ENCODE measurements at regions not wholly inside any gene's neighbourhood (a gene's known extent, or its start where the extent isn't known, plus 50 kb on each side); places are given as distances from the start of the nearest gene placed in this dataset.

GRCh38 chr7:106485919-106486318 lies 175.0 kb downstream of the CCDC71L start:
- Histone ChIP-seq H3K9ac (ENCODE audit: control insufficient read depth, extremely low read depth, insufficient read depth, low read length) (peak overlapping the region; percentile 31), H3K27me3 (ENCODE audit: control insufficient read depth, extremely low read depth, insufficient read depth, low read length) (no peaks in the 10 kb centered on the region), H3K4me3 (ENCODE audit: control insufficient read depth in 2 of 3, extremely low read depth in 1 of 3, insufficient read depth in 2 of 3, low read depth in 1 of 3, low read length in 3 of 3) (peak overlapping the region in 1 of 3 experiments; percentile 47), H3K4me2 (ENCODE audit: control insufficient read depth, extremely low read depth, insufficient read depth, low read depth, low read length) (peak overlapping the region; percentile 68), H3K9me1 (ENCODE audit: control insufficient read depth, extremely low read depth, insufficient read depth, low read length) (no peaks in the 10 kb centered on the region), H3K27ac (ENCODE audit: control insufficient read depth, insufficient read depth, low read length) (peak overlapping the region; percentile 57), H2AFZ (ENCODE audit: control insufficient read depth, low read length) (peak overlapping the region; percentile 33), H3K79me2 (ENCODE audit: control insufficient read depth, insufficient read depth, low read length) (no peaks in the 10 kb centered on the region), H3K4me1 (ENCODE audit: control insufficient read depth, extremely low read depth, insufficient read depth, low read length) (peaks cover 32% of the 10 kb centered on the region), H4K20me1 (ENCODE audit: control insufficient read depth, extremely low read depth, insufficient read depth, low read length) (no peaks in the 10 kb centered on the region), H3K9me3 (ENCODE audit: control insufficient read depth, low read depth, low read length) (no peaks in the 10 kb centered on the region), H3K36me3 (ENCODE audit: control insufficient read depth in 2 of 2, extremely low read depth in 1 of 2, insufficient read depth in 2 of 2, low read length in 2 of 2) (no peaks in the 10 kb centered on the region)
- dilution Hi-C loops (cut with MboI; ENCODE audit: extremely low pct_ligation_motif_present, low sequenced_read_pairs) = no loop called here
- DNase-seq (ENCODE audit: low read depth, low spot score) (no peak), FAIRE-seq (no peak)
- no peak for TF ChIP-seq EZH2 (IDR thresholded peaks at IDR 0.05; ENCODE audit: low read length)
- no peak for TF ChIP-seq CTCF (optimal IDR thresholded peaks at IDR 0.05 in 1 of 3, IDR thresholded peaks at IDR 0.05 in 1 of 3, conservative IDR thresholded peaks at IDR 0.05 in 1 of 3; ENCODE audit: extremely low read depth in 1 of 3, insufficient read depth in 2 of 3, low read length in 3 of 3)

- FAIRE-seq = peak; percentile 86
- H3K9me3 ChIP-seq (ENCODE audit: control insufficient read depth, low read depth, low read length) = no peaks in the 10 kb centered on the region
- no peak overlapping the region for H2AFZ ChIP-seq (ENCODE audit: control insufficient read depth, low read length)
- H3K27ac ChIP-seq (ENCODE audit: control insufficient read depth, insufficient read depth, low read length) = peak overlapping the region; percentile 71
- no peaks in the 10 kb centered on the region for H4K20me1 ChIP-seq (ENCODE audit: control insufficient read depth, extremely low read depth, insufficient read depth, low read length)
- peak overlapping the region; percentile 20 for H3K9ac ChIP-seq (ENCODE audit: control insufficient read depth, extremely low read depth, insufficient read depth, low read length)
- H3K4me1 ChIP-seq (ENCODE audit: control insufficient read depth, extremely low read depth, insufficient read depth, low read length) = peaks cover 32% of the 10 kb centered on the region
- H3K36me3 ChIP-seq (ENCODE audit: control insufficient read depth in 2 of 2, extremely low read depth in 1 of 2, insufficient read depth in 2 of 2, low read length in 2 of 2) = no peaks in the 10 kb centered on the region
- dilution Hi-C loops (cut with MboI; ENCODE audit: extremely low pct_ligation_motif_present, low sequenced_read_pairs) = no loop called here
- no peaks in the 10 kb centered on the region for H3K9me1 ChIP-seq (ENCODE audit: control insufficient read depth, extremely low read depth, insufficient read depth, low read length)
- no peaks in the 10 kb centered on the region for H3K27me3 ChIP-seq (ENCODE audit: control insufficient read depth, extremely low read depth, insufficient read depth, low read length)
- peak overlapping the region; percentile 44 for H3K4me2 ChIP-seq (ENCODE audit: control insufficient read depth, extremely low read depth, insufficient read depth, low read depth, low read length)
- TF ChIP-seq CTCF (optimal IDR thresholded peaks at IDR 0.05 in 1 of 3, IDR thresholded peaks at IDR 0.05 in 1 of 3, conservative IDR thresholded peaks at IDR 0.05 in 1 of 3; ENCODE audit: extremely low read depth in 1 of 3, insufficient read depth in 2 of 3, low read length in 3 of 3) = no peak
- no peak for TF ChIP-seq EZH2 (IDR thresholded peaks at IDR 0.05; ENCODE audit: low read length)
- H3K4me3 ChIP-seq (ENCODE audit: control insufficient read depth in 2 of 3, extremely low read depth in 1 of 3, insufficient read depth in 2 of 3, low read depth in 1 of 3, low read length in 3 of 3) = no peak overlapping the region
- DNase-seq (ENCODE audit: low read depth, low spot score) = no peak
- H3K79me2 ChIP-seq (ENCODE audit: control insufficient read depth, insufficient read depth, low read length) = no peaks in the 10 kb centered on the region
Observed at GRCh38 chr7:106485031-106485551, 175.9 kb downstream of the CCDC71L start.
